PFSK-1 (cell line): ENCODE measurements at regions not wholly inside any gene's neighbourhood (a gene's known extent, or its start where the extent isn't known, plus 50 kb on each side); places are given as distances from the start of the nearest gene placed in this dataset.

Experiments
- FOXP2 ChIP-seq: optimal IDR thresholded peaks from 2 replicates; pipeline ENCODE3; 2011; ENCODE audit warnings: borderline replicate concordance, control low read depth, inconsistent platforms; ENCODE audit not compliant: insufficient read depth; ENCODE audit errors: extremely low read length, extremely low read depth
- POLR2AphosphoS5 ChIP-seq: IDR thresholded peaks from 2 replicates; pipeline ENCODE4 v1.6.1; 2012; ENCODE audit warnings: low read depth, mild to moderate bottlenecking, control low read depth, low read length, moderate library complexity
- SIN3A ChIP-seq: IDR thresholded peaks from 2 replicates; pipeline ENCODE4 v1.6.1; 2012; ENCODE audit warnings: mild to moderate bottlenecking, low read length, moderate library complexity, borderline replicate concordance; ENCODE audit not compliant: insufficient read depth
- TAF1 ChIP-seq: IDR thresholded peaks from 2 replicates; pipeline ENCODE4 v1.6.1; 2012; ENCODE audit warnings: low read length, control low read depth, borderline replicate concordance; ENCODE audit not compliant: insufficient read depth
- TF ChIP-seq, protein P1 (sequence below), 2 experiments: IDR thresholded peaks; 2 replicates each; pipeline versions ENCODE4 v1.6.1 to v1.8.0; 2011 to 2012; ENCODE audit warnings: low read depth in 2 of 2, low read length in 2 of 2, control low read depth in 1 of 2, inconsistent platforms in 1 of 2, mild to moderate bottlenecking in 1 of 2, moderate library complexity in 1 of 2; ENCODE audit not compliant: insufficient read depth in 1 of 2

DNA sequence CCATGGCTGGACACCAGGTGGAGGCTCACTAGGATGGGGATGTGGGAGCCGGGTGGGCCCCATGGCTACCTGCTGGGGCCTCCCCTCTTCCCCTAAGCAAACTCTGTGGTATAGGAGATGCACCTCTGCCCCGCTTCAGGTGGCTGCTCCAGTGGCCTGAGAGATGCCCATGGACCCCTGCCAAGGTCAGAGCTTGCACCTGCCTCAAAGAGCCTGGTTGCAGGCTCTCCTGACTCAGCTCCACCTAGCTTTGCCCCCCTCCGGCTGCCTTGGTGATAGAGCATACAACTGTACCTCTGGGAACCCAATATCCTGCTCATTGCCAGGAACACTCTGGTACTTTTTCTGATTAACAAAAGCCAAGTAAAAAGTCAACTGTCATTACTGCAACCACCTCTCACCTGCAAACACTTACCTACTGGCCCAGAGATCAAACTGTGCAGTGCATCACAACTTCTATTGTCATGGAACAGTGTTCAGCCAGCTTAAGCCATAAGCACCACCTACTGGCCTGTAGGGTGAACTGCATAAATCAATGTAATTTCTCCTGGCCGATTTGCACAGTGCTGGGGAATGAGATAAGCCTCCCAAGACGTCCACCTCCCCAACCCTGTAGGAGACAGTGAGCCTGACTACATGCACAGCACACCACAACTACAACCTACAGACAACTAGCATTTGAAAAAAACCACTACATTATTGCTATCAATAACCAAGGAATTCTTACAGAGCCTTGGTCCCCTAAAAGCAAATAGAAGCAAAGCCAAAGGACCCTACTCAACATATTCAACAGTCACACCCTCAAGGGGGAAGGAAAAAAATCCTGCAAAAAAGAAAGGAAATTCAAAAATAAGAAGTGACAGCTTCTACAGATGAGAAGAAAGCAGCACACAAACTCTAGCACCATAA, 352.4 kb upstream of the ARHGEF26 start:
- TF ChIP-seq TAF1 (no peak), FOXP2 (no peak), SIN3A (no peak), POLR2AphosphoS5 (no peak)
- TF ChIP-seq, protein P1, sequence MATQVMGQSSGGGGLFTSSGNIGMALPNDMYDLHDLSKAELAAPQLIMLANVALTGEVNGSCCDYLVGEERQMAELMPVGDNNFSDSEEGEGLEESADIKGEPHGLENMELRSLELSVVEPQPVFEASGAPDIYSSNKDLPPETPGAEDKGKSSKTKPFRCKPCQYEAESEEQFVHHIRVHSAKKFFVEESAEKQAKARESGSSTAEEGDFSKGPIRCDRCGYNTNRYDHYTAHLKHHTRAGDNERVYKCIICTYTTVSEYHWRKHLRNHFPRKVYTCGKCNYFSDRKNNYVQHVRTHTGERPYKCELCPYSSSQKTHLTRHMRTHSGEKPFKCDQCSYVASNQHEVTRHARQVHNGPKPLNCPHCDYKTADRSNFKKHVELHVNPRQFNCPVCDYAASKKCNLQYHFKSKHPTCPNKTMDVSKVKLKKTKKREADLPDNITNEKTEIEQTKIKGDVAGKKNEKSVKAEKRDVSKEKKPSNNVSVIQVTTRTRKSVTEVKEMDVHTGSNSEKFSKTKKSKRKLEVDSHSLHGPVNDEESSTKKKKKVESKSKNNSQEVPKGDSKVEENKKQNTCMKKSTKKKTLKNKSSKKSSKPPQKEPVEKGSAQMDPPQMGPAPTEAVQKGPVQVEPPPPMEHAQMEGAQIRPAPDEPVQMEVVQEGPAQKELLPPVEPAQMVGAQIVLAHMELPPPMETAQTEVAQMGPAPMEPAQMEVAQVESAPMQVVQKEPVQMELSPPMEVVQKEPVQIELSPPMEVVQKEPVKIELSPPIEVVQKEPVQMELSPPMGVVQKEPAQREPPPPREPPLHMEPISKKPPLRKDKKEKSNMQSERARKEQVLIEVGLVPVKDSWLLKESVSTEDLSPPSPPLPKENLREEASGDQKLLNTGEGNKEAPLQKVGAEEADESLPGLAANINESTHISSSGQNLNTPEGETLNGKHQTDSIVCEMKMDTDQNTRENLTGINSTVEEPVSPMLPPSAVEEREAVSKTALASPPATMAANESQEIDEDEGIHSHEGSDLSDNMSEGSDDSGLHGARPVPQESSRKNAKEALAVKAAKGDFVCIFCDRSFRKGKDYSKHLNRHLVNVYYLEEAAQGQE (IDR thresholded peaks at IDR 0.05; ENCODE audit: insufficient read depth in 1 of 2, low read depth in 2 of 2, low read length in 2 of 2): no peak

DNA sequence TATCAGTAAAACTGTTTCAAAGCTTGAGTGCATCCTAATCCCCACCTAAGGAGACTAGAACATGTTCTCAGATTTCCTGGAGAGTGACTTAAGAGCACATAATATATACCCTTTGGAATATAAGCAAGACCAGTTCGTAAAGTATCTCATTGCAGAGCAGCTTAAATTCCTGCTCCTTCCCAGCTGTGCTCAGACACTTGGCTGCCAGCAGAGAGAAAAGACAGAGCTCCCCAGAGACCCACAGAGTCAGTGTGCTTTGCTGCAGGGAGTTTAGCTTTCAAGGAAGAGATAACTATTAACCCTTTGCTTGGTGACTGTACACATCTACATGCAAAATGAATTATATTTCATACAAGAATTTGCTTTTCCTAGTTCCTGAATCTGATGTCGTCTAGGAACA, 338.1 kb upstream of the ARHGEF26 start:
- TF ChIP-seq, protein P1 (IDR thresholded peaks at IDR 0.05; ENCODE audit: insufficient read depth in 1 of 2, low read depth in 2 of 2, low read length in 2 of 2): no peak
- TF ChIP-seq POLR2AphosphoS5 (no peak), TAF1 (no peak), SIN3A (no peak), FOXP2 (no peak)

DNA sequence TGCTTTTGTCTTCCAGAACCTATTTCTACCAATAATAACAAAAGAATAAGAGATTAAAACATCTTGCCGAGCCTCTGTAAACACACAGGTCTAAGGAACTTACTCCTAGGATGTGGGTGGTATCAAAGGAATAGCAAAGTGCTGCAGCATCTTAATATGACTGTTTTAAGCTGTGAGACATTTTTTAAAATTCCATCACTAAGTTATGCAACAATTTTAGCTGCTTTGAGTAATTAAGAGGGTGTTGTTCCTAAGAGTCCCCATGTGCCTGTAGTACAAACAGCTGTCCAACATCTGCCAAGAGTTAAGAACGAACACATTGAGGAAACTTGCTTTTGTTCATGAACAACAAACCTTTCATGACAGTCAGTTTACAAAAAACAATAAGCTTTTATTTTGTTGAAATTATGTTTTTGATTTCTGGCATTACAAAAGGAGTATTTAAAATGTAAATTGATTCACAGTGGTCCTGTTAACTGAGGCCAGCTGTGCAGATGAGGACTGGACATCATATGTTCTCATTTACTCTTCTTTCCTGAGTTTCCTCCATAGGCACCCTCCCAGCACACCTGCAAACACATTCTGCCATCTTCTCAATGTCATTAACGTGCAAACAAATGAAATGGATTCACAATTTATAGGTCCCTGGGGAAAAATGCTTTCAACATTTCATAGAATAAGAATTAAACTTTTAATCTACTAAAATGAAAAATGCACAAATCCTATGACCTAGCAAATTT, 337.3 kb upstream of the ARHGEF26 start:
- TF ChIP-seq TAF1 (no peak), POLR2AphosphoS5 (no peak), FOXP2 (no peak), SIN3A (no peak)
- TF ChIP-seq, protein P1 (IDR thresholded peaks at IDR 0.05; ENCODE audit: insufficient read depth in 1 of 2, low read depth in 2 of 2, low read length in 2 of 2): no peak

DNA sequence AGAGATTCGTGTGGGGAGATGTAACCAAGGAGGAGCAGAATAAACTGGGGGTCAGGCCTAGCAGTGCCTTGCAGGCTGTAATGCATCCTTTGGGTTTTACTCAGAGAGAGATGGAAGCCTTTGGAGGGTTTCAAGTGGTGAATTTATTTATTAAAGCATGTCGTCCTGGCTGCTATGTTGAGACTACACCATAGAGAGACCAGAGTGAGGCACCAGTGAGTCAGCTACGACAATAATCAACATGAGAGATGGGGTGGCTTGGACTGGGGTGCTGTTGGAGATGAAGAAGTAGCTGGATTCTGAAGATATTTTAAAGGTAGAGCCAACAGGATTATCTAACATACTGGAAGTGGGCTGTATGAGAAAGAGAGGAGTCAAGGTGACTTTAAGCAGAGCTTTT, 335.3 kb upstream of the ARHGEF26 start:
- TF ChIP-seq POLR2AphosphoS5: no peak
- no peak for TF ChIP-seq TAF1
- TF ChIP-seq, protein P1 (IDR thresholded peaks at IDR 0.05; ENCODE audit: insufficient read depth in 1 of 2, low read depth in 2 of 2, low read length in 2 of 2): no peak
- TF ChIP-seq SIN3A: no peak
- no peak for TF ChIP-seq FOXP2
